Thyroid gland (tissue), 4 donors: ENCODE measurements at regions not wholly inside any gene's neighbourhood (a gene's known extent, or its start where the extent isn't known, plus 50 kb on each side); places are given as distances from the start of the nearest gene placed in this dataset.

Experiments
- CTCF ChIP-seq, 6 experiments: fragments of 200-600 bp in 3 of 6; fragments of 450-650 bp in 3 of 6; sonication (generic) in 3 of 6; IDR thresholded peaks; one replicate each; pipeline ENCODE4 v1.5.1; 2016 to 2019; ENCODE audit warnings: antibody characterized with exemption in 6 of 6, mild to moderate bottlenecking in 2 of 6, inconsistent platforms in 1 of 6, moderate library complexity in 1 of 6
- POLR2A ChIP-seq, 2 donors: fragments of 450-650 bp; IDR thresholded peaks; one replicate each; pipeline ENCODE4 v1.6.1; 2017; ENCODE audit warnings: antibody characterized with exemption in 2 of 2, mild to moderate bottlenecking in 2 of 2, moderate library complexity in 1 of 2

- TF ChIP-seq CTCF (IDR thresholded peaks at IDR 0.05) (no peak), POLR2A (IDR thresholded peaks at IDR 0.05) (no peak)
Observed at GRCh38 chr18:65124633-65125032, 626.2 kb upstream of the CDH7 start.
